ENCODE measurements at regions not wholly inside any gene's neighbourhood (a gene's known extent, or its start where the extent isn't known, plus 50 kb on each side); places are given as distances from the start of the nearest gene placed in this dataset.
"Not testable (repeated sequence)": the region's sequence is repeated elsewhere in the genome, so short reads cannot be mapped to it uniquely, and the experiment has no call there.

DNA sequence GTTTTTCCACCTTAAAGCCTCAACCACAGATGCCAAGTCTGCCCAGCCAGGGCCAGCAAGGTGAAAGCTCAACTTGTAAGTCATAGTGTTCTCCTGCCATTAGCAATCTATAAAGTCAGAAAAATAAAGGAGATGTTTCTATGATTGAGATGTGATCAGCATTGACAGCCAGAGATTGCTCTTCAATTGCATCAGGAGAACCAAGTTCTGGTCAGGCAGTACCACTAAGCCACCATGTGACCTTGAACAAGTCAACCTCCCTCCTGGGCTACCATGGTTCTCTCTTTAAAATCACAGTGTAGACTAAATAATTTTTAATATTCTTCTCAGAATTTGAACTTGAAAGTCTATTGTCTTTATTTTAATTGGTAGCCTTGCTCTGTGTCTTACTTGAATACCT lies 220.3 kb upstream of the HES1 start:
- no peak for DNase-seq (ENCODE audit: low read depth)
- no peak for TF ChIP-seq CTCF (IDR thresholded peaks at IDR 0.05; ENCODE audit: insufficient read depth, low read length, poor library complexity, severe bottlenecking)
- no peaks in the 10 kb centered on the region for H3K27me3 ChIP-seq (ENCODE audit: control insufficient read depth, insufficient read depth, low read length)
- no peaks in the 10 kb centered on the region for H3K36me3 ChIP-seq (ENCODE audit: control insufficient read depth, insufficient read depth, low read length)
- H3K4me3 ChIP-seq (ENCODE audit: low read depth, low read length) = no peak overlapping the region

DNA sequence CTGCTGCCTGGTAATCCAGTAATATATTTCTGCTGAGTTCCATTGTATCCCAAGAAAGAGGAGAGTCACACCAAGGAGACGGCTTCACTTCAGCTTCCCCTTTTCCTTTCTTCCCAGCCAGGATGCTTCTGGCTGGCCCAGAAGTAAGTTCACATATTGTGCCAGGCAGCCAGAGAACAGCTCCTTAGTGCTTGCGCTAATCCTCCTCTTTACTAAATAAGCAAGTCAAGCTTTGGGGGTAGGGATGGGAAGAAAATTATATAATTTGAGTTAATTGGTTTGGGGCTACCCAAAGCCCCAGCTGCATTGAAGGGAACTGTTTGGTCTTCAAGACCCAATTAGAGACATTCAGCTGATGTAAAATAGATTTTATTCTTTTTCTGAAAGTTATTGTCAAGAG lies 218.8 kb upstream of the HES1 start:
- DNase-seq (ENCODE audit: low read depth) = no peak
- TF ChIP-seq CTCF (IDR thresholded peaks at IDR 0.05; ENCODE audit: insufficient read depth, low read length, poor library complexity, severe bottlenecking) = no peak
- Histone ChIP-seq H3K4me3 (ENCODE audit: low read depth, low read length) (no peak overlapping the region), H3K36me3 (ENCODE audit: control insufficient read depth, insufficient read depth, low read length) (no peaks in the 10 kb centered on the region), H3K27me3 (ENCODE audit: control insufficient read depth, insufficient read depth, low read length) (no peaks in the 10 kb centered on the region)

DNA sequence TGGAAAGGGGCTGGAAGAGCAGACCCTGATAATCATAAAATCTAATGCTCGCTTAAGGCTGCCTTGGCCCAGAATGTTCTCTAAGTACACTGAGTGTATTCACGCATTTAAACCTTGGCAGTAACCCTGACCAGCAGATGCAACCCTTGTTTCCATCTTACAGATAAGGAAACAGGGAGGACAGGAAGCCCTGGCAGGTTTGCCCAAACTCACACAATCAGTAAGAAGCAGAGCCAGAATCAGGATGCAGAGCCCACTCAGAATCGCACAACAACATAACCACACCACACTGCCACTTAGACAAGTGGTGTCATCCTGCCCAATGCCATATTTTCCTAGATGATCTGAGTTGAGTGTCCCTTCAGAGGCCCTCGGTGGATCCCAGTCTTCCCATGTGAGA lies 214.5 kb upstream of the HES1 start:
- no peak for DNase-seq (ENCODE audit: low read depth)
- Histone ChIP-seq H3K27me3 (ENCODE audit: control insufficient read depth, insufficient read depth, low read length) (no peaks in the 10 kb centered on the region), H3K36me3 (ENCODE audit: control insufficient read depth, insufficient read depth, low read length) (no peaks in the 10 kb centered on the region), H3K4me3 (ENCODE audit: low read depth, low read length) (no peak overlapping the region)
- TF ChIP-seq CTCF (IDR thresholded peaks at IDR 0.05; ENCODE audit: insufficient read depth, low read length, poor library complexity, severe bottlenecking) = no peak

GRCh38 chr3:193922034-193922774 lies 213.7 kb upstream of the HES1 start:
- no peak overlapping the region for H3K4me3 ChIP-seq (ENCODE audit: low read depth, low read length)
- H3K27me3 ChIP-seq (ENCODE audit: control insufficient read depth, insufficient read depth, low read length) = no peaks in the 10 kb centered on the region
- DNase-seq (ENCODE audit: low read depth) = no peak
- TF ChIP-seq CTCF (IDR thresholded peaks at IDR 0.05; ENCODE audit: insufficient read depth, low read length, poor library complexity, severe bottlenecking) = no peak
- H3K36me3 ChIP-seq (ENCODE audit: control insufficient read depth, insufficient read depth, low read length) = no peaks in the 10 kb centered on the region

- DNase-seq (ENCODE audit: low read depth); H3K4me3 ChIP-seq (ENCODE audit: low read depth, low read length); H3K27me3 ChIP-seq (ENCODE audit: control insufficient read depth, insufficient read depth, low read length); H3K36me3 ChIP-seq (ENCODE audit: control insufficient read depth, insufficient read depth, low read length): not testable (repeated sequence)
These were observed 212.0 kb upstream of the HES1 start for GRCh38 chr3:193923958-193924357.

- not testable (repeated sequence) for DNase-seq (ENCODE audit: low read depth); H3K4me3 ChIP-seq (ENCODE audit: low read depth, low read length); H3K36me3 ChIP-seq (ENCODE audit: control insufficient read depth, insufficient read depth, low read length); H3K27me3 ChIP-seq (ENCODE audit: control insufficient read depth, insufficient read depth, low read length)
These were observed 209.9 kb upstream of the HES1 start for GRCh38 chr3:193926071-193926470.

DNA sequence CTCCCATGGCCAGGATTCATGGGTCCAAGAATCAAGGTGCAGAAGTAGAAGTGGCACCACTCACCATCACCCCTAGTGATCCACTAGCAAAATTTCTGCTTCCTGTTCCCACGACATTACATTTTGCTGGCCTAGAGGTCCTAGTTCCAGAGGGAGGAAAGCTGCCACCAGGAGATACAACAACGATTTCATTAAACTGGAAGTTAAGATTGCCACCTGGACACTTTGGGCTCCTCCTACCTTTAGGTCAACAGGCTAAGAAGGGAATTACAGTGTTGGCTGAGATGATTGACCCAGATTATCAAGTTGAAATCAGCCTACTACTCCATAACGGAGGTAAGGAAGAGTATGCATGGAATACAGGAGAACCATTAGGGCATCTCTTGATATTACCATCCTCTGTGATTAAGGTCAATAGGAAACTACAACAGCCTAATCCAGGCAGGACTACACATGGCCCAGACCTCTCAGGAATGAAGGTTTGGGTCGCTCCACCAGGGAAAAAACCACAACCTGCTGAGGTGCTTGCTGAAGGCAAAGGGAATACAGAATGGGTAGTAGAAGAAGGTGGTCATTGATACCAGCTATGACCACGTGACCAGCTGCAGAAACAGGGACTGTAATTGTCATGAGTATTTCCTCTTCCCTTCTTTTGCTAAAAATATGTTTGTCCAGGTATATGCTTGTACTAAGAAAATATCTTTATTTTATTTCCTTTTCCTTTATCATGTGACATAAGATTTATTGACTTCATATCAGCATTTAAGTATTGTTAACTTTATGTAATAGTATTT lies 208.3 kb upstream of the HES1 start:
- not testable (repeated sequence) for H3K4me3 ChIP-seq (ENCODE audit: low read depth, low read length); H3K27me3 ChIP-seq (ENCODE audit: control insufficient read depth, insufficient read depth, low read length); H3K36me3 ChIP-seq (ENCODE audit: control insufficient read depth, insufficient read depth, low read length); DNase-seq (ENCODE audit: low read depth)
